ENCODE measurements at regions not wholly inside any gene's neighbourhood (a gene's known extent, or its start where the extent isn't known, plus 50 kb on each side); places are given as distances from the start of the nearest gene placed in this dataset.

DNA sequence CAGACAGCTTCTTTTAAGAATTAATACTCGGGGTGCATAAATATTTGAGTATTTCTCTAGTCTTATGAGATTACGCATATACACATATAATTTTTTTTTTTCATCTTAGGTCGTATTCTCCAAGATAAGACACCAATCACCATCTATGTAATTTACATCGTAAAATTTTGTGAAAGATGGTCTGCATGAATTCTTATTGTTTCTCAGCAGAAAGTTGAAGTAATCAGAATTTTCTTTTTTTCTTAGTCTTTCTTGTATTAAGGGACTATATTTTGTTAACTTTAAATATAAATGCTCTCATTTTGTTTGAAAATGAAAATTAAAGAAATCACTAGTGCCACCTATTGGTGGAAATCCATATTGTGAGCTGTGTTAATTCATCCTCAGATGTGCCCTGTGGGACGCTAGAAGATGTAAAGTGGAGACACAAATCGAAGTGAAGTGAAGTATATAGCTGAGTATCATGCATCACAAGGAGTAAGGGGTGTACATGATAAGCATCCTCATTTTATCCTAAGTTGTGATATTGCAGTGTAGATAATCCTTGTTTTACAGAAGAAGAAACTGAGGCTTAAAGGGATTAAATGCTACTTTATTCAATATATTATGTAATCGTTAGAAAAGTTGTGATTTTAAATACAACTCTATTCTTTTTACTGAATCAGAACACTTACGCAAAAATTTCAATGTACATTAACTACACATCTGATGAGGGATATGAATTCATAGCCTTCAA, 2084.3 kb downstream of the LRRC4C start:
- Histone ChIP-seq H3K27ac (ENCODE audit: low read depth in 1 of 2, low read length in 2 of 2) (no peak overlapping the region), H3K9ac (ENCODE audit: insufficient read depth, low read length, poor library complexity, severe bottlenecking) (no peak overlapping the region), H3K79me2 (ENCODE audit: insufficient read depth, low read length) (no peaks in the 10 kb centered on the region), H3K36me3 (replicated peaks in 1 of 2; ENCODE audit: control insufficient read depth in 1 of 2, insufficient read depth in 2 of 2, low read length in 2 of 2) (no peaks in the 10 kb centered on the region), H3K4me2 (replicated peaks; ENCODE audit: extremely low read depth, low read length, poor library complexity, severe bottlenecking) (no peak overlapping the region), H3K27me3 (ENCODE audit: control insufficient read depth in 2 of 2, insufficient read depth in 2 of 2, low read length in 2 of 2) (no peaks in the 10 kb centered on the region), H2AFZ (ENCODE audit: insufficient read depth, low read depth, low read length, poor library complexity, severe bottlenecking) (no peak overlapping the region), H3K4me1 (ENCODE audit: control insufficient read depth in 1 of 2, insufficient read depth in 2 of 2, low read length in 2 of 2) (no peaks in the 10 kb centered on the region), H3K4me3 (replicated peaks in 1 of 3; ENCODE audit: low read depth in 2 of 3, low read length in 3 of 3) (no peak overlapping the region), H4K20me1 (ENCODE audit: insufficient read depth, low read length) (no peaks in the 10 kb centered on the region), H3K9me3 (replicated peaks in 1 of 2; ENCODE audit: control insufficient read depth in 1 of 2, insufficient read depth in 1 of 2, low read length in 2 of 2) (no peaks in the 10 kb centered on the region)
- no peak overlapping the region for H3K27ac Mint-ChIP-seq
- H3K4me3 Mint-ChIP-seq, result no peak overlapping the region
- intact Hi-C loops (cut with micrococcal nuclease), result no loop called here
- H3K27me3 Mint-ChIP-seq (ENCODE audit: low read depth in 3 of 3), result no peaks in the 10 kb centered on the region
- DNase-seq, result peak in 1 of 3 donors; percentile 1
- H3K4me1 Mint-ChIP-seq, result peaks cover 4% of the 10 kb centered on the region
- H3K9me3 Mint-ChIP-seq, result peaks cover 0 to 3% (median 0%) of the 10 kb centered on the region in 7 donors
- no peaks in the 10 kb centered on the region for H3K36me3 Mint-ChIP-seq
- WGBS (ENCODE audit: insufficient coverage), result 8% methylated on average over 2 of the region's 8 CpGs
- TF ChIP-seq, protein P1, sequence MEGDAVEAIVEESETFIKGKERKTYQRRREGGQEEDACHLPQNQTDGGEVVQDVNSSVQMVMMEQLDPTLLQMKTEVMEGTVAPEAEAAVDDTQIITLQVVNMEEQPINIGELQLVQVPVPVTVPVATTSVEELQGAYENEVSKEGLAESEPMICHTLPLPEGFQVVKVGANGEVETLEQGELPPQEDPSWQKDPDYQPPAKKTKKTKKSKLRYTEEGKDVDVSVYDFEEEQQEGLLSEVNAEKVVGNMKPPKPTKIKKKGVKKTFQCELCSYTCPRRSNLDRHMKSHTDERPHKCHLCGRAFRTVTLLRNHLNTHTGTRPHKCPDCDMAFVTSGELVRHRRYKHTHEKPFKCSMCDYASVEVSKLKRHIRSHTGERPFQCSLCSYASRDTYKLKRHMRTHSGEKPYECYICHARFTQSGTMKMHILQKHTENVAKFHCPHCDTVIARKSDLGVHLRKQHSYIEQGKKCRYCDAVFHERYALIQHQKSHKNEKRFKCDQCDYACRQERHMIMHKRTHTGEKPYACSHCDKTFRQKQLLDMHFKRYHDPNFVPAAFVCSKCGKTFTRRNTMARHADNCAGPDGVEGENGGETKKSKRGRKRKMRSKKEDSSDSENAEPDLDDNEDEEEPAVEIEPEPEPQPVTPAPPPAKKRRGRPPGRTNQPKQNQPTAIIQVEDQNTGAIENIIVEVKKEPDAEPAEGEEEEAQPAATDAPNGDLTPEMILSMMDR (IDR thresholded peaks at IDR 0.05), result peak; percentile 73

DNA sequence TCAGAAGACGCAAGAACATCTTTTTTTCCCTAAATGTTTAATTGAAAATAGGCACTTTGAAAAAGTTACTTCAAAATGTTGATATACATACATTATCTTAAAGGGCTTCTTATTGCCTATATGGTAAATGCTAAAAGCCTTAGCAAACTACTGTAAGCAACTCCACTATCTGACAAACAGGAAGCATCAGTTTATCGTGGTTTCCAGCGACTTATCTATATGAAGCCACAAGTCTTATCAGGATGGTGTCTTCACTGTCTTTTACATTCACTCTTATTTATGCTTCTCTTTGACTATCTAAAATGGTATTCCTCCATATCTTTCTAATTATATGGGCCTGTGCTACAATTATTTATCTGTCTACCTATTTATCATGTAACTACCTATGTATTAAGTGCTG, 2091.9 kb downstream of the LRRC4C start:
- Histone ChIP-seq H3K9me3 (replicated peaks in 1 of 2; ENCODE audit: control insufficient read depth in 1 of 2, insufficient read depth in 1 of 2, low read length in 2 of 2) (no peaks in the 10 kb centered on the region), H3K4me2 (replicated peaks; ENCODE audit: extremely low read depth, low read length, poor library complexity, severe bottlenecking) (no peak overlapping the region), H3K4me1 (ENCODE audit: control insufficient read depth in 1 of 2, insufficient read depth in 2 of 2, low read length in 2 of 2) (no peaks in the 10 kb centered on the region), H3K27me3 (ENCODE audit: control insufficient read depth in 2 of 2, insufficient read depth in 2 of 2, low read length in 2 of 2) (no peaks in the 10 kb centered on the region), H3K79me2 (ENCODE audit: insufficient read depth, low read length) (no peaks in the 10 kb centered on the region), H3K9ac (ENCODE audit: insufficient read depth, low read length, poor library complexity, severe bottlenecking) (no peak overlapping the region), H3K4me3 (replicated peaks in 1 of 3; ENCODE audit: low read depth in 2 of 3, low read length in 3 of 3) (no peak overlapping the region), H2AFZ (ENCODE audit: insufficient read depth, low read depth, low read length, poor library complexity, severe bottlenecking) (no peak overlapping the region), H3K36me3 (replicated peaks in 1 of 2; ENCODE audit: control insufficient read depth in 1 of 2, insufficient read depth in 2 of 2, low read length in 2 of 2) (no peaks in the 10 kb centered on the region), H3K27ac (ENCODE audit: low read depth in 1 of 2, low read length in 2 of 2) (no peak overlapping the region), H4K20me1 (ENCODE audit: insufficient read depth, low read length) (no peaks in the 10 kb centered on the region)
- no peaks in the 10 kb centered on the region for H3K9me3 Mint-ChIP-seq
- H3K27ac Mint-ChIP-seq, result no peak overlapping the region
- H3K27me3 Mint-ChIP-seq (ENCODE audit: low read depth in 3 of 3), result peaks cover 0 to 3% (median 0%) of the 10 kb centered on the region in 3 donors
- intact Hi-C loops (cut with micrococcal nuclease), result no loop called here
- TF ChIP-seq, protein P1 (IDR thresholded peaks at IDR 0.05), result no peak
- no CpG with 5 or more reads among the region's 3 CpGs for WGBS (ENCODE audit: insufficient coverage)
- peaks cover 4% of the 10 kb centered on the region for H3K4me1 Mint-ChIP-seq
- H3K36me3 Mint-ChIP-seq, result no peaks in the 10 kb centered on the region
- no peak overlapping the region for H3K4me3 Mint-ChIP-seq
- no peak for DNase-seq
